Right atrium auricular region (tissue), 2 donors: ENCODE measurements at regions not wholly inside any gene's neighbourhood (a gene's known extent, or its start where the extent isn't known, plus 50 kb on each side); places are given as distances from the start of the nearest gene placed in this dataset.
"Not testable (repeated sequence)": the region's sequence is repeated elsewhere in the genome, so short reads cannot be mapped to it uniquely, and the experiment has no call there.

Experiments
- DNase-seq: peaks from one replicate; pipeline ENCODE4 v3.0.0-alpha.2; 2019; ENCODE audit warnings: low spot score
- H3K27ac ChIP-seq, 2 donors: fragments of 200-600 bp; sonication (generic); 1 replicate in 1 of 2; 2 replicates in 1 of 2; pipeline ENCODE4 v1.5.1; 2016 to 2019
- H3K27me3 ChIP-seq, 2 donors: fragments of 200-600 bp; sonication (generic); one replicate each; pipeline versions ENCODE4 v1.5.1 to v1.6.0; 2017 to 2019
- H3K36me3 ChIP-seq: fragments of 200-600 bp; sonication (generic); one replicate; pipeline ENCODE4 v1.5.1; 2016
- H3K4me1 ChIP-seq, 2 donors: fragments of 200-600 bp; sonication (generic); one replicate each; pipeline versions ENCODE4 v1.5.1 to v1.6.0; 2017 to 2019
- H3K4me3 ChIP-seq, 2 donors: fragments of 200-600 bp; sonication (generic); 1 replicate in 1 of 2; 2 replicates in 1 of 2; pipeline ENCODE4 v1.5.1; 2017 to 2019; ENCODE audit warnings: mild to moderate bottlenecking in 1 of 2, moderate library complexity in 1 of 2
- H3K9me3 ChIP-seq, 2 donors: fragments of 200-600 bp; sonication (generic); one replicate each; pipeline ENCODE4 v1.5.1; 2019
- TF ChIP-seq, protein P1 (sequence below), 2 donors: fragments of 200-600 bp; sonication (generic); IDR thresholded peaks; one replicate each; pipeline ENCODE4 v1.5.1; 2019; ENCODE audit warnings: antibody characterized with exemption in 2 of 2

GRCh38 chr2:219868635-219869034 lies 241.2 kb downstream of the SLC4A3 start:
- TF ChIP-seq, protein P1, sequence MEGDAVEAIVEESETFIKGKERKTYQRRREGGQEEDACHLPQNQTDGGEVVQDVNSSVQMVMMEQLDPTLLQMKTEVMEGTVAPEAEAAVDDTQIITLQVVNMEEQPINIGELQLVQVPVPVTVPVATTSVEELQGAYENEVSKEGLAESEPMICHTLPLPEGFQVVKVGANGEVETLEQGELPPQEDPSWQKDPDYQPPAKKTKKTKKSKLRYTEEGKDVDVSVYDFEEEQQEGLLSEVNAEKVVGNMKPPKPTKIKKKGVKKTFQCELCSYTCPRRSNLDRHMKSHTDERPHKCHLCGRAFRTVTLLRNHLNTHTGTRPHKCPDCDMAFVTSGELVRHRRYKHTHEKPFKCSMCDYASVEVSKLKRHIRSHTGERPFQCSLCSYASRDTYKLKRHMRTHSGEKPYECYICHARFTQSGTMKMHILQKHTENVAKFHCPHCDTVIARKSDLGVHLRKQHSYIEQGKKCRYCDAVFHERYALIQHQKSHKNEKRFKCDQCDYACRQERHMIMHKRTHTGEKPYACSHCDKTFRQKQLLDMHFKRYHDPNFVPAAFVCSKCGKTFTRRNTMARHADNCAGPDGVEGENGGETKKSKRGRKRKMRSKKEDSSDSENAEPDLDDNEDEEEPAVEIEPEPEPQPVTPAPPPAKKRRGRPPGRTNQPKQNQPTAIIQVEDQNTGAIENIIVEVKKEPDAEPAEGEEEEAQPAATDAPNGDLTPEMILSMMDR (IDR thresholded peaks at IDR 0.05) = no peak
- no peaks in the 10 kb centered on the region for H3K9me3 ChIP-seq
- no peaks in the 10 kb centered on the region for H3K4me1 ChIP-seq
- no peak overlapping the region for H3K27ac ChIP-seq
- H3K27me3 ChIP-seq = no peaks in the 10 kb centered on the region
- no peaks in the 10 kb centered on the region for H3K36me3 ChIP-seq
- DNase-seq = no peak
- no peak overlapping the region for H3K4me3 ChIP-seq

DNA sequence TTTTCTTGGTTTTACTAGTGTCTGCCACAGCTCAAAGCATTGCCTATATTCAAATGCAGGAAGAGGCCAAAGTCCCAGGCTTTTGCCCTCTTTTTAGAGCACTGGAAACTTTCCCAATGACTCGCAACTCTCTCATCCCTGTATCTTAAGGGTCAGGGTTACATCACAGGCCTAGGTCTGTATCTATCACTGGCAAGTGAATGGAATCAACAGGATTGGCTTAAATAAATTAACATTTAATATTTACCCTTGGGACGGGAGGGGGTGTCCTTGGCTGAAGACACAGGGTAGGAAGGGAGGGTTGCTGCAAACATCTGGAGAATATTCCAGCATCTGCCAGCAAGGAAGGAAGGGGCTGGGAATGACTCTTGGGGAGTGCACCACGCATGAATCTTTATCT lies 242.6 kb downstream of the SLC4A3 start:
- TF ChIP-seq, protein P1 (IDR thresholded peaks at IDR 0.05) = no peak
- H3K4me1 ChIP-seq = no peaks in the 10 kb centered on the region
- no peak for DNase-seq
- no peaks in the 10 kb centered on the region for H3K36me3 ChIP-seq
- H3K27me3 ChIP-seq = no peaks in the 10 kb centered on the region
- H3K27ac ChIP-seq = no peak overlapping the region
- no peaks in the 10 kb centered on the region for H3K9me3 ChIP-seq
- H3K4me3 ChIP-seq = no peak overlapping the region

GRCh38 chr2:219871351-219871750 lies 243.9 kb downstream of the SLC4A3 start:
- H3K9me3 ChIP-seq = no peaks in the 10 kb centered on the region
- DNase-seq = no peak
- H3K36me3 ChIP-seq = no peaks in the 10 kb centered on the region
- no peaks in the 10 kb centered on the region for H3K27me3 ChIP-seq
- H3K27ac ChIP-seq = no peak overlapping the region
- no peak overlapping the region for H3K4me3 ChIP-seq
- TF ChIP-seq, protein P1 (IDR thresholded peaks at IDR 0.05) = no peak
- no peaks in the 10 kb centered on the region for H3K4me1 ChIP-seq

DNA sequence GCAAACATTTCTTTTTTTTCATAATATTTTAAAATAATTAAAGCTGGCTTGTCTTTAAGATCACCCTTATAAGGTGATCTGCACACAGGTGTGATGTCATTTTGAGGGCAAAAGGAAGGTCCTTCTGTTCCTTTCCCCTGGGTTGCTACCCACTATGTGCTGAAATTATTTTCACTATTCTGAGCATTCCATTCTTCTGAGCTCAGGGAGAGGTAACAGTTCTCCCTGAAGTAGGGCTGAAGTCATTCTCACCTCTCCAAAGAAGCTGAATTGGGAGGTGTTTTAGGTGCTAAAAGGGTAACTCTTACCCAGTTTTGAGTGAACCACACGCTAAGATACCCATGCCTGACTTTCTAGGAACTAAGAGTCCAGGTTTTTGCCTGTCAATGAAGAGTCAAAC lies 247.6 kb downstream of the SLC4A3 start:
- TF ChIP-seq, protein P1 (IDR thresholded peaks at IDR 0.05) = no peak
- no peak overlapping the region for H3K4me3 ChIP-seq
- H3K9me3 ChIP-seq = no peaks in the 10 kb centered on the region
- no peak for DNase-seq
- H3K36me3 ChIP-seq = no peaks in the 10 kb centered on the region
- H3K27ac ChIP-seq = no peak overlapping the region
- H3K4me1 ChIP-seq = no peaks in the 10 kb centered on the region
- H3K27me3 ChIP-seq = no peaks in the 10 kb centered on the region

GRCh38 chr2:219875986-219876385 lies 248.6 kb downstream of the SLC4A3 start:
- DNase-seq, H3K27ac ChIP-seq, H3K4me1 ChIP-seq, H3K27me3 ChIP-seq, H3K4me3 ChIP-seq, H3K36me3 ChIP-seq, H3K9me3 ChIP-seq: not testable (repeated sequence)

DNA sequence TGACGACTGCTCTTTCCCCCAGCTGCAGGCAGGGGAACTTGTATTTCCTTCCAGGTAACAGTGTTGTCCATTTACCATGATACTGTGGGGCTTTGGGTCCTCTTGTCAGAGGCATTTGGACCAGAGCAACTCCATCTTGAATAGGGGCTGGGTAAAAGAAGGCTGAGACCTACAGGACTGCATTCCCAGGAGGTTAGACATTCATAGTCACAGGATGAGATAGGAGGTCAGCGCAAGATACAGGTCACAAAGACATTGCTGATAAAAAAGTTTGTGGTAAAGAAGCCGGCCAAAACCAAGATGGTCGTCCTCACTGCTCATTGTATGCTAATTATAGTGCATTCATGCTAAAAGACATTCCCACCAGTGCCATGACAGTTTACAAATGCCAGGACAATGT lies 249.5 kb downstream of the SLC4A3 start:
- Histone ChIP-seq H3K4me3 (no peak overlapping the region), H3K9me3 (no peaks in the 10 kb centered on the region)
- TF ChIP-seq, protein P1 (IDR thresholded peaks at IDR 0.05) = no peak

More for the DNA sequence above, 249.5 kb downstream of the SLC4A3 start:
- H3K27me3 ChIP-seq = no peaks in the 10 kb centered on the region
- no peaks in the 10 kb centered on the region for H3K36me3 ChIP-seq
- H3K27ac ChIP-seq = no peak overlapping the region
- H3K4me1 ChIP-seq = no peaks in the 10 kb centered on the region
- DNase-seq = no peak
